ENCODE measurements at regions not wholly inside any gene's neighbourhood (a gene's known extent, or its start where the extent isn't known, plus 50 kb on each side); places are given as distances from the start of the nearest gene placed in this dataset.

DNA sequence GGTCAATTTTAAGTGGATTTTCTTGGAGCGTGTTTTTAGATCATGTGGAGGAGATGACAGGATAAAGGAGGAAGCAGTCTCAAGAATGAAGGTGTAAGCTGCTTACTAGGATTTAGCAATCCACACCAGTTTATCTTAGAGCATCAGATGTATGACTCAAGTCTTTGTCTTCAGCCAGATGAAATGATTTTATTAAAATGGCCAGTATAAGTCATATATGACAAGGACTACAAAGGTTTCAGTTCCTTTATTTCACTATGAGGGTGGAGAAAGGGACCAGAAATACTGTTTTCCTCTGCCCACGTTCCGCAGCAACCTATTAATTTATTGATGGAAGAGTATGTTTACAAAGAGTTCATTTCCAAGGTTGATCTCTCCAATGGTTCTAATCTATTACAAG, 970.5 kb upstream of the SLC39A10 start:
- TF ChIP-seq, protein P1, sequence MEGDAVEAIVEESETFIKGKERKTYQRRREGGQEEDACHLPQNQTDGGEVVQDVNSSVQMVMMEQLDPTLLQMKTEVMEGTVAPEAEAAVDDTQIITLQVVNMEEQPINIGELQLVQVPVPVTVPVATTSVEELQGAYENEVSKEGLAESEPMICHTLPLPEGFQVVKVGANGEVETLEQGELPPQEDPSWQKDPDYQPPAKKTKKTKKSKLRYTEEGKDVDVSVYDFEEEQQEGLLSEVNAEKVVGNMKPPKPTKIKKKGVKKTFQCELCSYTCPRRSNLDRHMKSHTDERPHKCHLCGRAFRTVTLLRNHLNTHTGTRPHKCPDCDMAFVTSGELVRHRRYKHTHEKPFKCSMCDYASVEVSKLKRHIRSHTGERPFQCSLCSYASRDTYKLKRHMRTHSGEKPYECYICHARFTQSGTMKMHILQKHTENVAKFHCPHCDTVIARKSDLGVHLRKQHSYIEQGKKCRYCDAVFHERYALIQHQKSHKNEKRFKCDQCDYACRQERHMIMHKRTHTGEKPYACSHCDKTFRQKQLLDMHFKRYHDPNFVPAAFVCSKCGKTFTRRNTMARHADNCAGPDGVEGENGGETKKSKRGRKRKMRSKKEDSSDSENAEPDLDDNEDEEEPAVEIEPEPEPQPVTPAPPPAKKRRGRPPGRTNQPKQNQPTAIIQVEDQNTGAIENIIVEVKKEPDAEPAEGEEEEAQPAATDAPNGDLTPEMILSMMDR (IDR thresholded peaks at IDR 0.05 in 8 of 11, conservative IDR thresholded peaks at IDR 0.05 in 3 of 11), result no peak
- no peak for TF ChIP-seq POLR2A (IDR thresholded peaks at IDR 0.05)
- no peak for TF ChIP-seq POLR2AphosphoS5 (IDR thresholded peaks at IDR 0.05)

Measured in spleen (tissue), 7 donors.